Inflammatory macrophage (primary cell): ENCODE measurements at regions not wholly inside any gene's neighbourhood (a gene's known extent, or its start where the extent isn't known, plus 50 kb on each side); places are given as distances from the start of the nearest gene placed in this dataset.

ENCODE experiments used
- DNase-seq, 2 donors: peaks; one replicate each; pipeline ENCODE4 v3.0.0-alpha.2; 2020 to 2022

- no peak for DNase-seq
Measured at GRCh38 chr12:89253488-89253887, 98.8 kb downstream of the DUSP6 start.

- DNase-seq, result no peak
Measured at GRCh38 chr12:89252284-89252683, 100.0 kb downstream of the DUSP6 start.

- no peak for DNase-seq
Measured at GRCh38 chr12:89251342-89252271, 100.7 kb downstream of the DUSP6 start.

GRCh38 chr12:89250636-89251035 lies 101.7 kb downstream of the DUSP6 start:
- no peak for DNase-seq

GRCh38 chr12:89250213-89250612 lies 102.1 kb downstream of the DUSP6 start:
- DNase-seq, result no peak

- no peak for DNase-seq
Measured at GRCh38 chr12:89247967-89248366, 104.3 kb downstream of the DUSP6 start.

GRCh38 chr12:89247541-89247942 lies 104.8 kb downstream of the DUSP6 start:
- no peak for DNase-seq

- no peak for DNase-seq
Measured at GRCh38 chr12:89245090-89245489, 107.2 kb downstream of the DUSP6 start.

GRCh38 chr12:89244536-89244935 lies 107.8 kb downstream of the DUSP6 start:
- peak; percentile 76 to 82 for DNase-seq

GRCh38 chr12:89243771-89244170 lies 108.5 kb downstream of the DUSP6 start:
- peak; percentile 44 to 61 for DNase-seq

GRCh38 chr12:89239534-89239933 lies 112.8 kb downstream of the DUSP6 start:
- DNase-seq, result no peak

GRCh38 chr12:89238593-89238992 lies 113.7 kb downstream of the DUSP6 start:
- no peak for DNase-seq

GRCh38 chr12:89237763-89238162 lies 114.5 kb downstream of the DUSP6 start:
- DNase-seq, result no peak

GRCh38 chr12:89236748-89237383 lies 115.4 kb downstream of the DUSP6 start:
- DNase-seq, result peak in 1 of 2 donors; percentile 43

GRCh38 chr12:89236237-89236636 lies 116.1 kb downstream of the DUSP6 start:
- no peak for DNase-seq

GRCh38 chr12:89235189-89235993 lies 116.9 kb downstream of the DUSP6 start:
- DNase-seq, result no peak

- peak in 1 of 2 donors; percentile 39 for DNase-seq
Measured at GRCh38 chr12:89234324-89235114, 117.8 kb downstream of the DUSP6 start.

- no peak for DNase-seq
Measured at GRCh38 chr12:89231686-89232085, 120.6 kb downstream of the DUSP6 start.

GRCh38 chr12:89230376-89231315 lies 121.7 kb downstream of the DUSP6 start:
- DNase-seq, result no peak

- no peak for DNase-seq
Measured at GRCh38 chr12:89228491-89228890, 123.8 kb downstream of the DUSP6 start.

- DNase-seq, result no peak
Measured at GRCh38 chr12:89227774-89228173, 124.5 kb downstream of the DUSP6 start.
